ENCODE measurements at regions not wholly inside any gene's neighbourhood (a gene's known extent, or its start where the extent isn't known, plus 50 kb on each side); places are given as distances from the start of the nearest gene placed in this dataset.

- TF ChIP-seq CTCF (IDR thresholded peaks at IDR 0.05) (no peak), EP300 (IDR thresholded peaks at IDR 0.05) (no peak), POLR2A (IDR thresholded peaks at IDR 0.05) (no peak), POLR2AphosphoS5 (IDR thresholded peaks at IDR 0.05) (no peak)
Observed at GRCh38 chr11:120020486-120020885, 117.4 kb downstream of the TRIM29 start.
